GM12878 (cell line): ENCODE measurements at regions not wholly inside any gene's neighbourhood (a gene's known extent, or its start where the extent isn't known, plus 50 kb on each side); places are given as distances from the start of the nearest gene placed in this dataset.

Experiments used
- ATAC-seq: fragments of 200-7000 bp; cut with Tn5 transposase; 3 replicates; pipeline ENCODE4 v1.9.1; 2020; ENCODE audit warnings: mild to moderate bottlenecking, moderate library complexity
- BruUV-seq: library from RNA; stranded (reverse); fragments of 400-500 nt; replicated peaks from 2 replicates; lab custom pipeline; 2021; lab: Mats Ljungman, UMichigan
- CTCF ChIA-PET: fragments of 300-600 bp; sonication (Branson Sonifier 250); formaldehyde crosslinking; extraction: SDS; loops from one replicate; lab custom pipeline; 2021; ENCODE audit warnings: inconsistent platforms; lab: Yijun Ruan, JAX
- POLR2A ChIA-PET: fragments of 350-600 bp; formaldehyde crosslinking; extraction: SDS; loops from one replicate; lab custom pipeline; 2021; ENCODE audit warnings: inconsistent platforms; lab: Charles Lee
- RAD21 ChIA-PET: fragments of 300-600 bp; sonication (Branson Sonifier 250); formaldehyde crosslinking; loops from one replicate; lab custom pipeline; 2023; ENCODE audit warnings: antibody characterized with exemption; ENCODE audit not compliant: unreplicated experiment; lab: Charles Lee
- SMC1A ChIA-PET: fragments of 300-600 bp; sonication (Branson Sonifier 250); formaldehyde crosslinking; loops from one replicate; lab custom pipeline; 2023; ENCODE audit not compliant: unreplicated experiment, uncharacterized antibody; lab: Charles Lee
- DNase-seq: peaks from one replicate; pipeline ENCODE4 v3.0.0-alpha.2; 2011; ENCODE audit warnings: low read depth, low spot score
- FAIRE-seq: peaks from 3 replicates; lab custom pipeline; 2011; peaks lifted over from hg19 to GRCh38; lab: Jason Lieb, UNC
- H2AFZ ChIP-seq: 2 replicates; pipeline ENCODE4 v1.6.0; 2011; ENCODE audit warnings: low read depth, low read length, control low read depth; ENCODE audit not compliant: control insufficient read depth
- H3K27ac ChIP-seq: 2 replicates; pipeline ENCODE4 v1.5.1; 2011; ENCODE audit warnings: control low read depth; ENCODE audit not compliant: control insufficient read depth, insufficient read depth
- H3K27me3 ChIP-seq, 2 experiments: replicated peaks in 1 of 2; 2 replicates each; pipeline versions ENCODE4 v1.6.0 to v1.6.1; 2011; ENCODE audit warnings: low read length in 1 of 2; ENCODE audit not compliant: control insufficient read depth in 2 of 2, insufficient read depth in 2 of 2
- H3K36me3 ChIP-seq, 2 experiments: 2 replicates each; pipeline ENCODE4 v1.5.1; 2011; ENCODE audit warnings: low read length in 1 of 2; ENCODE audit not compliant: control insufficient read depth in 2 of 2, insufficient read depth in 2 of 2
- H3K4me1 ChIP-seq: 2 replicates; pipeline ENCODE4 v1.6.1; 2011; ENCODE audit warnings: mild to moderate bottlenecking, low read length, moderate library complexity, mixed read lengths; ENCODE audit not compliant: control insufficient read depth, insufficient read depth
- H3K4me2 ChIP-seq: 2 replicates; pipeline ENCODE4 v1.6.0; 2011; ENCODE audit warnings: control low read depth; ENCODE audit not compliant: control insufficient read depth, insufficient read depth
- H3K4me3 ChIP-seq: fragments of 200-600 bp; sonication (generic); 2 replicates; pipeline ENCODE4 v1.5.1; 2016
- H3K79me2 ChIP-seq: 2 replicates; pipeline ENCODE4 v1.6.0; 2011; ENCODE audit warnings: low read length; ENCODE audit not compliant: control insufficient read depth, insufficient read depth
- H3K9ac ChIP-seq: 2 replicates; pipeline ENCODE4 v1.8.0; 2011; ENCODE audit warnings: low read length, control low read depth, mixed read lengths; ENCODE audit not compliant: control insufficient read depth, insufficient read depth
- H3K9me3 ChIP-seq: replicated peaks from 3 replicates; pipeline ENCODE4 v1.5.1; 2011; ENCODE audit warnings: mild to moderate bottlenecking, low read length; ENCODE audit not compliant: control insufficient read depth, insufficient read depth
- H4K20me1 ChIP-seq: 2 replicates; pipeline ENCODE4 v1.6.0; 2011; ENCODE audit not compliant: control insufficient read depth, insufficient read depth
- JUNB ChIP-seq: IDR thresholded peaks from 2 replicates; pipeline ENCODE4 v1.6.1; 2016; ENCODE audit warnings: antibody characterized with exemption, mild to moderate bottlenecking
- NFIC ChIP-seq: IDR thresholded peaks from 2 replicates; pipeline ENCODE4 v1.6.1; 2012; ENCODE audit warnings: low read depth, mild to moderate bottlenecking, inconsistent platforms, low read length, moderate library complexity
- RUNX3 ChIP-seq: IDR thresholded peaks from 2 replicates; pipeline ENCODE4 v1.6.1; 2012; ENCODE audit warnings: low read length, inconsistent platforms
- USF1 ChIP-seq: IDR thresholded peaks from 2 replicates; pipeline ENCODE4 v1.6.1; 2011; ENCODE audit warnings: borderline replicate concordance, low read depth, mild to moderate bottlenecking, moderate library complexity, mixed read lengths, low read length; ENCODE audit not compliant: insufficient read depth; ENCODE audit errors: extremely low read length
- ZZZ3 ChIP-seq: IDR thresholded peaks from 2 replicates; pipeline ENCODE4 v1.6.1; 2011; ENCODE audit warnings: low read depth; ENCODE audit not compliant: control insufficient read depth, insufficient read length
- WGBS: methylation state at CpG from one replicate; pipeline ENCODE4 v1.1.6; 2016; ENCODE audit warnings: low lambda C conversion rate; ENCODE audit not compliant: insufficient replicate concordance, insufficient coverage; ENCODE audit errors: missing lambda C conversion rate; 5-methylcytosine and 5-hydroxymethylcytosine counted together
- in situ Hi-C: fragments of 300-500 bp; cut with MboI; formaldehyde crosslinking; loops from 9 replicates; pipeline ENCODE4 v1.14.3; 2018; ENCODE audit warnings: mixed read lengths
- intact Hi-C: fragments of 100-400 bp; cut with micrococcal nuclease; formaldehyde crosslinking; loops from one replicate; pipeline ENCODE4 v1.14.2; 2022; ENCODE audit not compliant: unreplicated experiment

GRCh38 chr3:177345049-177345972, 148.0 kb upstream of the TBL1XR1 start:
- Histone ChIP-seq H3K4me3 (no peak overlapping the region), H3K27ac (peak overlapping the region; percentile 24; the same call in 1 of the 2 replicates), H3K4me1 (peaks cover 9% of the 10 kb centered on the region), H3K9me3 (no peaks in the 10 kb centered on the region), H3K36me3 (no peaks in the 10 kb centered on the region), H4K20me1 (no peaks in the 10 kb centered on the region), H3K9ac (no peak overlapping the region), H2AFZ (peak overlapping the region; percentile 44), H3K79me2 (no peaks in the 10 kb centered on the region), H3K4me2 (peak overlapping the region; percentile 11; the same call in 1 of the 2 replicates), H3K27me3 (no peaks in the 10 kb centered on the region)
- SMC1A ChIA-PET, result interaction anchor here (1.0 to 1.4 kb wide), 3 partner anchors 13 to 59 kb away, joined by 3 to 7 read pairs (median 3); no protein-coding TSS in a partner anchor
- no peak for DNase-seq
- no TSS peak for BruUV-seq
- CTCF ChIA-PET, result no interaction called here
- WGBS, result 47% methylated on average over 12 of the region's 12 CpGs
- RAD21 ChIA-PET, result no interaction called here
- FAIRE-seq, result no peak
- in situ Hi-C loops, result no loop called here
- peak; percentile 37; the same call in 1 of the 2 replicates for TF ChIP-seq RUNX3
- TF ChIP-seq NFIC, result peak; percentile 47; the same call in 1 of the 2 replicates
- TF ChIP-seq ZZZ3, result no peak
- ATAC-seq, result peak; percentile 73
- POLR2A ChIA-PET, result no interaction called here
- intact Hi-C loops, result no loop called here

- Histone ChIP-seq H3K4me2 (no peak overlapping the region), H3K9ac (no peak overlapping the region), H3K36me3 (no peaks in the 10 kb centered on the region), H4K20me1 (no peaks in the 10 kb centered on the region), H3K27ac (no peak overlapping the region), H3K4me1 (peaks cover 11% of the 10 kb centered on the region), H2AFZ (peak overlapping the region; percentile 44), H3K79me2 (no peaks in the 10 kb centered on the region), H3K9me3 (no peaks in the 10 kb centered on the region), H3K27me3 (no peaks in the 10 kb centered on the region)
- no peak for ATAC-seq
- SMC1A ChIA-PET, result interaction anchor here (1.0 to 1.4 kb wide), 3 partner anchors 12 to 59 kb away, joined by 3 to 7 read pairs (median 3); no protein-coding TSS in a partner anchor
- no TSS peak for BruUV-seq
- in situ Hi-C loops, result no loop called here
- RAD21 ChIA-PET, result no interaction called here
- POLR2A ChIA-PET, result no interaction called here
- no peak for DNase-seq
- intact Hi-C loops, result no loop called here
- no peak for TF ChIP-seq USF1
- peak; percentile 30 for TF ChIP-seq JUNB
- TF ChIP-seq, all 136 proteins: peak for 1
- H3K4me3 ChIP-seq, result no peak overlapping the region
- CTCF ChIA-PET, result interaction anchor here (0.8 kb wide), 1 partner anchor 9 kb away, joined by 3 read pairs; no protein-coding TSS in a partner anchor
- no peak for FAIRE-seq
These were observed 148.8 kb upstream of the TBL1XR1 start for GRCh38 chr3:177345973-177346503.
